GM20000 (cell line): ENCODE measurements at regions not wholly inside any gene's neighbourhood (a gene's known extent, or its start where the extent isn't known, plus 50 kb on each side); places are given as distances from the start of the nearest gene placed in this dataset.

Experiments used
- DNase-seq: peaks from one replicate; pipeline ENCODE4 v3.0.0; 2012; ENCODE audit warnings: low spot score
- TF ChIP-seq, protein P1 (sequence below): IDR thresholded peaks from 2 replicates; pipeline ENCODE4 v1.5.1; 2012; ENCODE audit warnings: mild to moderate bottlenecking, control low read depth; ENCODE audit errors: extremely low read depth, missing control alignments

DNA sequence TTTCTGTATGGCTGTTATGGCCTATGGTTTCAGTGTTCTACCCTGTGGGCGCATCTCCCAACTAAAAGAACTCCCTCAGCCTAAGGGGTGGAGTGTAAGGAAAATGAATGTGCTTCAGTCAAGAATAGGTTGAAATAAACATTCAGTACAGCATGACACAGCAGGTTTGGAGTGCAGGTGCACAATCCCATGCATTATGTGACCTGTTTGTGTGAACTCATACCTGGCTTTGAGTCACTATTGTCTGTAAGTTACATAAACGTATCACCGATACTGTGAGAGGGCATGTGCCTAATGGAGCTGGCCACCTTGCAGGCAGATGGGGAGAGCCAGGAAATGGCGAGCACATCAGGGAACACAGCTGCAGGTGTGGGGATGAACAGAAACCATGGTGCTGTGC is 216.0 kb downstream of the DSEL start:
- no peak for DNase-seq
- TF ChIP-seq, protein P1, sequence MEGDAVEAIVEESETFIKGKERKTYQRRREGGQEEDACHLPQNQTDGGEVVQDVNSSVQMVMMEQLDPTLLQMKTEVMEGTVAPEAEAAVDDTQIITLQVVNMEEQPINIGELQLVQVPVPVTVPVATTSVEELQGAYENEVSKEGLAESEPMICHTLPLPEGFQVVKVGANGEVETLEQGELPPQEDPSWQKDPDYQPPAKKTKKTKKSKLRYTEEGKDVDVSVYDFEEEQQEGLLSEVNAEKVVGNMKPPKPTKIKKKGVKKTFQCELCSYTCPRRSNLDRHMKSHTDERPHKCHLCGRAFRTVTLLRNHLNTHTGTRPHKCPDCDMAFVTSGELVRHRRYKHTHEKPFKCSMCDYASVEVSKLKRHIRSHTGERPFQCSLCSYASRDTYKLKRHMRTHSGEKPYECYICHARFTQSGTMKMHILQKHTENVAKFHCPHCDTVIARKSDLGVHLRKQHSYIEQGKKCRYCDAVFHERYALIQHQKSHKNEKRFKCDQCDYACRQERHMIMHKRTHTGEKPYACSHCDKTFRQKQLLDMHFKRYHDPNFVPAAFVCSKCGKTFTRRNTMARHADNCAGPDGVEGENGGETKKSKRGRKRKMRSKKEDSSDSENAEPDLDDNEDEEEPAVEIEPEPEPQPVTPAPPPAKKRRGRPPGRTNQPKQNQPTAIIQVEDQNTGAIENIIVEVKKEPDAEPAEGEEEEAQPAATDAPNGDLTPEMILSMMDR = no peak

DNA sequence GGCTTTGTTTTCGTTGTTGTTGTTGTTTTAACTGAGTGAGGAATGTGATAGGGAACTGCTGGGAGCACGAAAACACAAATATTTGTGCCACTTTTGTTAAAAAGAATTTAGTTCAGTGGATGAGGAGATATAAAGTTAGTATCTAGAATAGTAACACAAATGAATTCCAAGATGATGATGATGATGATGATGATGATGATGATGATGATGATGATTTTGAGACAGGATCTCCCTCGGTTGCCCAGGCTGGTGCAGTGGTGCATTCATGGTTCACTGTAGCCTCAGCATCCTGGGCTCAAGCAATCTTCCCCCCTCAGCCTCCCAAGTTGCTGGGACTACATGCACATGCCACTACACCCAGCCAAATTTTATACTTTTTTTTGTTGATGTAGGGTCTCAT is 223.7 kb downstream of the DSEL start:
- TF ChIP-seq, protein P1 = no peak
- no peak for DNase-seq

DNA sequence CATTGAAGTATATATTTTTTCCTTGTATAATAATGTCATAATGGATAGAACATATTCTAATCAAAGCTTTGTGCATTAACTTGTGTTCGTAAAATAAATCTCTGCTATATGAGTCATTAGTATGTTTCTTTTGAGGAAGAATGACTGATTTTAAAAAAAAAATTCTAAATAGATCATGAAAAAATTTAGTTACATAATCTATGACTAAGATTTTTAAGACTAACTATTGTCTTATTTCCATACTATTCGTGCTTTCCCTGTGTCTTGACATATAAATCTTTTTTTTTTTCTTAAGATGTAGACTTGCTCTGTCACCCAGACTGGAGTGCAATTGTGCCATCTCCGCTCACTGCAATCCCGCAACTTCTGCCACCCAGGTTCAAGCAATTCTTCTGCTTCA is 226.1 kb downstream of the DSEL start:
- TF ChIP-seq, protein P1 = no peak
- DNase-seq = no peak

DNA sequence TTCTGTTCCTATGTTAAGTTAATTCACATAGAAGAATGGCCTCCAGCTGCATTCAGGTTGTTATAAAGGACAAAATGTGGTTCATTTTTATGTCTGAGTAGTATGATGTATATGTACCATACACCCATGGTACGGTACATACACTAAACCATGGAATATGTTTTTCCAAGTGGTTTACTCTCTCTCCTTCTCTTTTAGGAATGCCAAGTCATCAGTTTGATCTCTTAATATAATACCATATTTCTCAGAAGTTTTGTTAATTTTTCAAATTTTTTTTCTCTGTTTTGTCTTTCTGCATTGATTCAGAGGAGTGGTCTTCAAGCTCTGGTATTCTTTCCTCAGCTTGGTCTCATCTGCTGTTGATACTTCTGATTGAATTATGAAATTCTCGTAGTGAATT is 230.9 kb downstream of the DSEL start:
- TF ChIP-seq, protein P1 = no peak
- no peak for DNase-seq

DNA sequence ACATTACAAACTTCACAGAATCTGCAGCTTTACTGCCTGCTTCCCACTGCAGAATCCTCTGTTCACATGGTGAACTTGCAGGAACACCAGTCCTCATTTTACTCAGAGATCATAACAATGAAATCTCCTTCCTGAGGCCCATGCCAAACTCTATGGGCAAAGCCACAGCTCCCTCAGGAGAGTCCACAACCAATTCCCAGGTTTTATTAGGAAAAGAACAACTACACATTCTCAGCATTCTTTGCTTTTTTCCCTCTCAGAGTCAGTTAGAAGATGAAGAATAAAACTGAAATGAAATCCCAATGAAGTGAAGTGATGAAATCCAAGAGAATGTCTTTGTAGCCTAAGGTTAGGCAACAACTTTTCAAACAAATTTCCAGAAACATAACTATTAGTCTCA is 233.7 kb downstream of the DSEL start:
- no peak for DNase-seq
- TF ChIP-seq, protein P1 = no peak

DNA sequence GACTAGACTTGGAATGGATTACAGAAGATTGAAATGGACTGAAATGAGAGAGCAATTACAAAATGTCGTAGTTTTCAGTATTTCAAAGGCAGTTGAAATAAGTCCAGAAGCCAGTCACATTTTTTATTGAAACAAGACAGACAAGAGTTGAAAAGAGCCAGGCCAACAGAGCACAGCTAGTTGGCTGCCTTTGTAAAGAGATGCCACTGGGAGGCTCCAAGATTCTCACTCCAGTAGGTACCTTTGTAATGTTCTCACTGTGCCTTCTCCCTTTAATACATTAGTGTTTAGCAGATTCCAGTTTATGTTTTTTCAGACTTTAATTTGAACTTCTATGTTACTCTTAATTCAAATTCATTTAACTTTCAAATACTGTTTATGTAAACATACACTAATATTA is 234.8 kb downstream of the DSEL start:
- TF ChIP-seq, protein P1 = no peak
- no peak for DNase-seq

DNA sequence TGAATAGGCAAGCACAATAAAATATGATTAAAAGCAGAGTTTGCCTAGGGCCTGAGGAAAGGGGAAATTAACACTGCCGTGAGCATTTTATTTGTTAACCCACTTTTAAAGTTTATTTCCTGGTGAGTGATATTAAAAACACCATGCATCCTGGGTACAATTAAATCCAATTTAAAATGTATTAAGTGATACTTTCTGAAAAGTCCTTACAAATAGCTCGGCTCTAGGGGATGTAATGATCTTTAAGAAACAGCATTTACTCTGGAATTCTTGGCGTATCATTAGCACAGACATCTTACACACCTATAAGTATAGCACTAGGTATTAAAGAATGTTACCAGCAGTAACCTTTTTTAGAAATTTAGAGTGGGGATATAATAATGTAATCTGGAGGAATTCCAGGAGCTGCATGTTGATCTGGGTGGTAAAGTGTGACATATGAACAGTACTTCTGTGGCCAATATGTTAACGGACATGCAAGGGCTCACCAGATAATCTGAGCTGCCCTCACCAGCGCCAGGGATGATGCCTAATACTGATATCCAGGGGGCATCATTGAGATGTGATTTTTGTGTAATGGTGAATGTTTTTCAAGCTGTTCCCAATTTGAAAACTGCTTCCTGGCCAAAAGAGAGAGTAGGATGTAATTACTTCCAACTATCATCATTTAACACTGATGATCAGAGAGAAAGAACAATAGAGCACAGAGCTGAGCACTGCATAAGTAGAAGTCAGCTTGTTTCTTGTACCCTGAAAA is 235.9 kb downstream of the DSEL start:
- no peak for DNase-seq
- TF ChIP-seq, protein P1 = no peak
